Neural progenitor cell (in vitro differentiated cells): ENCODE measurements at regions not wholly inside any gene's neighbourhood (a gene's known extent, or its start where the extent isn't known, plus 50 kb on each side); places are given as distances from the start of the nearest gene placed in this dataset.

Experiments used
- DNase-seq: peaks from one replicate; pipeline ENCODE4 v3.0.0-alpha.2; 2016; ENCODE audit warnings: low spot score
- H2AFZ ChIP-seq: fragments of 200-600 bp; sonication (generic); replicated peaks from 2 replicates; pipeline ENCODE4 v1.6.1; 2016; ENCODE audit warnings: antibody characterized with exemption
- H3F3A ChIP-seq: fragments of 200-600 bp; sonication (generic); 2 replicates; pipeline ENCODE4 v1.6.1; 2016; ENCODE audit warnings: antibody characterized with exemption, low read depth
- H3K27ac ChIP-seq: fragments of 200-600 bp; sonication (generic); 2 replicates; pipeline ENCODE4 v1.5.1; 2016; ENCODE audit warnings: mild to moderate bottlenecking
- H3K27me3 ChIP-seq: fragments of 200-600 bp; sonication (generic); 2 replicates; pipeline ENCODE4 v1.6.1; 2016; ENCODE audit warnings: mild to moderate bottlenecking, moderate library complexity
- H3K36me3 ChIP-seq: fragments of 200-600 bp; sonication (generic); 2 replicates; pipeline ENCODE4 v1.5.1; 2016
- H3K4me1 ChIP-seq: fragments of 200-600 bp; sonication (generic); 2 replicates; pipeline ENCODE4 v1.6.1; 2016; ENCODE audit warnings: mixed run types
- H3K4me2 ChIP-seq: fragments of 200-600 bp; sonication (generic); 2 replicates; pipeline ENCODE4 v1.6.1; 2016
- H3K4me3 ChIP-seq: fragments of 200-600 bp; sonication (generic); 2 replicates; pipeline ENCODE4 v1.5.1; 2016
- H3K79me2 ChIP-seq: fragments of 200-600 bp; sonication (generic); 2 replicates; pipeline ENCODE4 v1.6.1; 2016; ENCODE audit warnings: low read depth
- H3K9ac ChIP-seq: fragments of 200-600 bp; sonication (generic); 2 replicates; pipeline ENCODE4 v1.6.1; 2016
- H3K9me3 ChIP-seq: fragments of 200-600 bp; sonication (generic); 2 replicates; pipeline ENCODE4 v1.5.1; 2016; ENCODE audit warnings: low read depth
- H4K20me1 ChIP-seq: fragments of 200-600 bp; sonication (generic); 2 replicates; pipeline ENCODE4 v1.6.1; 2016; ENCODE audit warnings: low read depth
- H3K27ac Mint-ChIP-seq: 3 replicates; pipeline ENCODE4 v1.8.0; 2021; ENCODE audit warnings: mixed read lengths
- H3K27me3 Mint-ChIP-seq: 2 replicates; pipeline ENCODE4 v1.8.0; 2022; ENCODE audit warnings: low read depth, mild to moderate bottlenecking, inconsistent platforms, moderate library complexity, mixed read lengths; ENCODE audit not compliant: insufficient read depth
- H3K36me3 Mint-ChIP-seq: 3 replicates; pipeline ENCODE4 v1.8.0; 2021; ENCODE audit warnings: mixed read lengths
- H3K4me1 Mint-ChIP-seq: 3 replicates; pipeline ENCODE4 v1.8.0; 2021; ENCODE audit warnings: mixed read lengths
- H3K4me3 Mint-ChIP-seq: 3 replicates; pipeline ENCODE4 v1.8.0; 2021; ENCODE audit warnings: mild to moderate bottlenecking, moderate library complexity, mixed read lengths
- H3K9me3 Mint-ChIP-seq: 3 replicates; pipeline ENCODE4 v1.8.0; 2020; ENCODE audit warnings: mixed read lengths
- CTCF ChIP-seq: fragments of 200-600 bp; sonication (generic); IDR thresholded peaks from 2 replicates; pipeline ENCODE4 v1.5.1; 2017; ENCODE audit warnings: antibody characterized with exemption, mild to moderate bottlenecking
- EZH2 ChIP-seq: fragments of 200-600 bp; sonication (generic); IDR thresholded peaks from 2 replicates; pipeline ENCODE4 v1.6.1; 2017; ENCODE audit warnings: antibody characterized with exemption, mild to moderate bottlenecking, moderate library complexity
- EZH2phosphoT487 ChIP-seq: fragments of 200-600 bp; sonication (generic); IDR thresholded peaks from 2 replicates; pipeline ENCODE4 v1.6.1; 2017; ENCODE audit warnings: antibody characterized with exemption

GRCh38 chr6:146898069-146898887, 299.5 kb downstream of the ADGB start:
- H3K9me3 ChIP-seq: no peaks in the 10 kb centered on the region
- no peak overlapping the region for H3K9ac ChIP-seq
- H3K4me1 Mint-ChIP-seq: peaks cover 3% of the 10 kb centered on the region
- DNase-seq: no peak
- peaks cover 2% of the 10 kb centered on the region for H3K4me1 ChIP-seq
- H3K27ac Mint-ChIP-seq: no peak overlapping the region
- H3K36me3 Mint-ChIP-seq: no peaks in the 10 kb centered on the region
- H3K9me3 Mint-ChIP-seq: no peaks in the 10 kb centered on the region
- H3K27ac ChIP-seq: no peak overlapping the region
- H2AFZ ChIP-seq: no peak overlapping the region
- H3K27me3 ChIP-seq: no peaks in the 10 kb centered on the region
- no peaks in the 10 kb centered on the region for H3K27me3 Mint-ChIP-seq
- no peak overlapping the region for H3K4me3 Mint-ChIP-seq
- no peaks in the 10 kb centered on the region for H4K20me1 ChIP-seq
- TF ChIP-seq EZH2phosphoT487 (no peak), CTCF (no peak), EZH2 (no peak)
- H3F3A ChIP-seq: no peaks in the 10 kb centered on the region
- no peaks in the 10 kb centered on the region for H3K79me2 ChIP-seq
- H3K36me3 ChIP-seq: no peaks in the 10 kb centered on the region
- no peak overlapping the region for H3K4me2 ChIP-seq
- no peak overlapping the region for H3K4me3 ChIP-seq

- Mint-ChIP-seq H3K27ac (no peak overlapping the region), H3K4me3 (no peak overlapping the region), H3K4me1 (peaks cover 3% of the 10 kb centered on the region), H3K27me3 (no peaks in the 10 kb centered on the region), H3K36me3 (no peaks in the 10 kb centered on the region), H3K9me3 (no peaks in the 10 kb centered on the region)
- Histone ChIP-seq H3K79me2 (no peaks in the 10 kb centered on the region), H2AFZ (no peak overlapping the region), H3F3A (no peaks in the 10 kb centered on the region), H3K4me3 (no peak overlapping the region), H4K20me1 (no peaks in the 10 kb centered on the region), H3K4me2 (no peak overlapping the region), H3K4me1 (peaks cover 6% of the 10 kb centered on the region), H3K36me3 (no peaks in the 10 kb centered on the region), H3K9ac (no peak overlapping the region), H3K9me3 (no peaks in the 10 kb centered on the region), H3K27me3 (no peaks in the 10 kb centered on the region), H3K27ac (no peak overlapping the region)
- no peak for DNase-seq
- no peak for TF ChIP-seq EZH2
- TF ChIP-seq CTCF: no peak
Measured at GRCh38 chr6:146898888-146899227, 300.1 kb downstream of the ADGB start.

- no peak overlapping the region for H3K4me3 Mint-ChIP-seq
- no peaks in the 10 kb centered on the region for H3F3A ChIP-seq
- no peak overlapping the region for H3K9ac ChIP-seq
- no peak overlapping the region for H3K27ac ChIP-seq
- H3K27me3 ChIP-seq: no peaks in the 10 kb centered on the region
- H4K20me1 ChIP-seq: no peaks in the 10 kb centered on the region
- no peak overlapping the region for H3K4me2 ChIP-seq
- H3K79me2 ChIP-seq: no peaks in the 10 kb centered on the region
- no peaks in the 10 kb centered on the region for H3K4me1 Mint-ChIP-seq
- no peak overlapping the region for H3K27ac Mint-ChIP-seq
- H3K36me3 Mint-ChIP-seq: no peaks in the 10 kb centered on the region
- H3K36me3 ChIP-seq: no peaks in the 10 kb centered on the region
- no peak for DNase-seq
- no peaks in the 10 kb centered on the region for H3K9me3 ChIP-seq
- no peaks in the 10 kb centered on the region for H3K9me3 Mint-ChIP-seq
- peaks cover 6% of the 10 kb centered on the region for H3K4me1 ChIP-seq
- no peak overlapping the region for H2AFZ ChIP-seq
- no peaks in the 10 kb centered on the region for H3K27me3 Mint-ChIP-seq
- TF ChIP-seq EZH2phosphoT487: no peak
- no peak for TF ChIP-seq EZH2
- no peak overlapping the region for H3K4me3 ChIP-seq
Measured at GRCh38 chr6:146901940-146902816, 302.0 kb upstream of the STXBP5 start.
